Endodermal cell (in vitro differentiated cells): ENCODE measurements at regions not wholly inside any gene's neighbourhood (a gene's known extent, or its start where the extent isn't known, plus 50 kb on each side); places are given as distances from the start of the nearest gene placed in this dataset.

Experiments
- DNase-seq: peaks from one replicate; pipeline ENCODE4 v3.0.0-alpha.2; 2017
- H3K27ac ChIP-seq: 2 replicates; pipeline ENCODE4 v1.5.1; 2013; ENCODE audit warnings: mild to moderate bottlenecking, low read depth, low read length, moderate library complexity
- H3K27me3 ChIP-seq: 2 replicates; pipeline ENCODE4 v1.6.1; 2013; ENCODE audit warnings: mild to moderate bottlenecking, low read length, moderate library complexity; ENCODE audit not compliant: insufficient read depth, control insufficient read depth, poor library complexity, severe bottlenecking
- H3K36me3 ChIP-seq: 2 replicates; pipeline ENCODE4 v1.7.0; 2013; ENCODE audit warnings: mild to moderate bottlenecking, low read length, moderate library complexity; ENCODE audit not compliant: control insufficient read depth, insufficient read depth
- H3K4me1 ChIP-seq: one replicate; pipeline ENCODE4 v1.7.0; 2013; ENCODE audit warnings: low read length; ENCODE audit not compliant: control insufficient read depth, insufficient read depth
- H3K4me3 ChIP-seq: 2 replicates; pipeline ENCODE4 v1.5.1; 2013; ENCODE audit warnings: mild to moderate bottlenecking, low read length, moderate library complexity
- H3K9ac ChIP-seq: 2 replicates; pipeline ENCODE4 v1.6.1; 2013; ENCODE audit warnings: mild to moderate bottlenecking, low read length, moderate library complexity; ENCODE audit not compliant: poor library complexity, severe bottlenecking; ENCODE audit errors: extremely low read depth
- H3K9me3 ChIP-seq: 2 replicates; pipeline ENCODE4 v1.6.1; 2013; ENCODE audit warnings: mild to moderate bottlenecking, low read length, moderate library complexity; ENCODE audit not compliant: control insufficient read depth
- H3K27ac Mint-ChIP-seq: 2 replicates; pipeline ENCODE4 v1.8.0; 2020; ENCODE audit warnings: mixed read lengths
- H3K27me3 Mint-ChIP-seq: 2 replicates; pipeline ENCODE4 v1.8.0; 2021; ENCODE audit warnings: mild to moderate bottlenecking, mixed read lengths; ENCODE audit not compliant: insufficient read depth
- H3K36me3 Mint-ChIP-seq: 2 replicates; pipeline ENCODE4 v1.8.0; 2020; ENCODE audit warnings: low read depth, mixed read lengths
- H3K4me1 Mint-ChIP-seq: 2 replicates; pipeline ENCODE4 v1.8.0; 2020; ENCODE audit warnings: mixed read lengths
- H3K4me3 Mint-ChIP-seq: 2 replicates; pipeline ENCODE4 v1.8.0; 2020; ENCODE audit warnings: mild to moderate bottlenecking, moderate library complexity, mixed read lengths
- H3K9me3 Mint-ChIP-seq: 2 replicates; pipeline ENCODE4 v1.8.0; 2020; ENCODE audit warnings: mild to moderate bottlenecking, mixed read lengths
- WGBS, 2 experiments: methylation state at CpG; one replicate each; pipeline versions ENCODE4 v1.1.5 to v1.1.7; 2013; ENCODE audit warnings: missing lambda C conversion rate in 2 of 2, mixed read lengths in 1 of 2; ENCODE audit not compliant: insufficient coverage in 1 of 2, insufficient read length in 1 of 2; 5-methylcytosine and 5-hydroxymethylcytosine counted together
- TF ChIP-seq, protein P1 (sequence below): fragments of 200-600 bp; sonication (generic); conservative IDR thresholded peaks from 2 replicates; pipeline ENCODE4 v1.5.0; 2021; ENCODE audit warnings: antibody characterized with exemption, mild to moderate bottlenecking

DNA sequence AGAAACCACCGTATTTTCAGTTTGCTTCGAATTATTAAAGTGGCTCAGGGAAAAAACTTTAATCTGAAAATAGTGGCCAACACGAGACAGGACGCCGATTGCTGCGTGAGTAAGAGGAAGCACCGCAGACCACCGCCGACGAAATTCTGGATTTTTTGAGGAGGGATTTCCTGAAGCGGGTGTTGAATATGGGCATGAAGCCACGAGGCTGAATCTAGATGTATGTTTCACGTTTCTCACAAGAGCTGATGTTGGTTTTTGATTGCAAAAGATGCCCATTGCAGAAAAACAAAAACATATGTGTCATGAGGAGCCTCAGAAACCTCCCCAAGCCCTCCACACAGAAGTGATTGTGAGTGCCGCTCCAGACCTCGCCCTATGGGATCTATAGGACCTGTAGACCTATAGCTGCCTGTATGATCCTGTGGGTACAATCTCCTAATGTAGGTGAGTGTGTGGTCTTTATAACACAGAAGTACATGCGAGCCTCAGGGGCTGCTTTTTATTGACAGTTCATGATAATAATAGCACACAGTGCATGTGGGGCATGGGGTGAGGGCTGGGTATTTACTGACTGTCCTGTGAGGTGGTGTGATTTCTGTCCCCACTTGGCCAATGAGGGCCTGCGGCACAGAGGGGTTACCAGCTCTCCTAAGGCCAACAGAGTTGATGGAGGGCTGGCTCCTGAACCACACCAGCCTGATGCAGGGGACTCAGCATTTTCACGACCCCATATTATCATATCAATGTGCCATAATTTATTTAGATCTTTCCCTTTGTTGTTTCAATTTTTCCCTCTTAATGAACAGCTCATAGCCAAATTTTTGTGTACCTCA lies 243.9 kb downstream of the DLL1 start:
- no peaks in the 10 kb centered on the region for H3K4me1 Mint-ChIP-seq
- no peak for DNase-seq
- Histone ChIP-seq H3K9ac (no peak overlapping the region), H3K27ac (no peak overlapping the region), H3K9me3 (no peaks in the 10 kb centered on the region), H3K36me3 (no peaks in the 10 kb centered on the region), H3K4me1 (no peaks in the 10 kb centered on the region), H3K4me3 (no peak overlapping the region), H3K27me3 (no peaks in the 10 kb centered on the region)
- TF ChIP-seq, protein P1, sequence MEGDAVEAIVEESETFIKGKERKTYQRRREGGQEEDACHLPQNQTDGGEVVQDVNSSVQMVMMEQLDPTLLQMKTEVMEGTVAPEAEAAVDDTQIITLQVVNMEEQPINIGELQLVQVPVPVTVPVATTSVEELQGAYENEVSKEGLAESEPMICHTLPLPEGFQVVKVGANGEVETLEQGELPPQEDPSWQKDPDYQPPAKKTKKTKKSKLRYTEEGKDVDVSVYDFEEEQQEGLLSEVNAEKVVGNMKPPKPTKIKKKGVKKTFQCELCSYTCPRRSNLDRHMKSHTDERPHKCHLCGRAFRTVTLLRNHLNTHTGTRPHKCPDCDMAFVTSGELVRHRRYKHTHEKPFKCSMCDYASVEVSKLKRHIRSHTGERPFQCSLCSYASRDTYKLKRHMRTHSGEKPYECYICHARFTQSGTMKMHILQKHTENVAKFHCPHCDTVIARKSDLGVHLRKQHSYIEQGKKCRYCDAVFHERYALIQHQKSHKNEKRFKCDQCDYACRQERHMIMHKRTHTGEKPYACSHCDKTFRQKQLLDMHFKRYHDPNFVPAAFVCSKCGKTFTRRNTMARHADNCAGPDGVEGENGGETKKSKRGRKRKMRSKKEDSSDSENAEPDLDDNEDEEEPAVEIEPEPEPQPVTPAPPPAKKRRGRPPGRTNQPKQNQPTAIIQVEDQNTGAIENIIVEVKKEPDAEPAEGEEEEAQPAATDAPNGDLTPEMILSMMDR = no peak
- no peaks in the 10 kb centered on the region for H3K27me3 Mint-ChIP-seq
- H3K9me3 Mint-ChIP-seq = peaks cover 3% of the 10 kb centered on the region
- no peak overlapping the region for H3K27ac Mint-ChIP-seq
- no peaks in the 10 kb centered on the region for H3K36me3 Mint-ChIP-seq
- H3K4me3 Mint-ChIP-seq = no peak overlapping the region
- WGBS, 2 experiments = 84 to 86% methylated on average over 16 to 18 of the region's 18 CpGs

DNA sequence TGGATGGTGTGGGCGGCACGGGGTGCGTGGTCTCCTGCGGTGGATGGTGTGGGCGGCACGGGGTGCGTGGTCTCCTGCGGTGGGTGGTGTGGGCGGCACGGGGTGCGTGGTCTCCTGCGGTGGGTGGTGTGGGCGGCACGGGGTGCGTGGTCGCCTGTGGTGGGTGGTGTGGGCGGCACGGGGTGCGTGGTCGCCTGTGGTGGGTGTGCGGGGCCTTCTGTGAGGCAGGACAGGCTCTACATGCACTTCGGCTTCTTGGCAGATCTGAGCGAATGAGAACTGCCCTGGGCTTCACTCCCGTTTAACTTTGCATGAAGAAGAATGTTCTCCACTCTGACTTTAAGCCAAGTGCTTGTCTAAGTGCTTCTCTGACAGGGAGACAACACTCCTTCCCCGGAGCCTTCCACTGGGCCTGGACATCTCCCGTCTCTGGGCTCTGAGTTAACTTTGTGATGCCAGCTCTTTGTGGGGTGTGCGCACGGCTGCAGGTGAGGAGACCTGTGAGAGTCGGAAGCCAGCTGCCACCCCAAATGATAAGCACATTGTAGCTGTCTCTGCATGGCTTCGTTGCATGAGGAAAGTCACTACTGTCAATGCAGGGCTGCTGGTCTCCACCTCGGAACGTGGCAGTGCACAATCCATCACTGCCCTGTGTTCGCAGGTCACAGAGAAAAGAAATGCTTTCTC lies 244.8 kb downstream of the DLL1 start:
- Histone ChIP-seq H3K4me1 (no peaks in the 10 kb centered on the region), H3K27me3 (no peaks in the 10 kb centered on the region), H3K9ac (no peak overlapping the region), H3K36me3 (no peaks in the 10 kb centered on the region), H3K27ac (no peak overlapping the region), H3K4me3 (no peak overlapping the region), H3K9me3 (no peaks in the 10 kb centered on the region)
- no peak overlapping the region for H3K27ac Mint-ChIP-seq
- no peaks in the 10 kb centered on the region for H3K4me1 Mint-ChIP-seq
- DNase-seq = no peak
- H3K4me3 Mint-ChIP-seq = no peak overlapping the region
- no peaks in the 10 kb centered on the region for H3K36me3 Mint-ChIP-seq
- peaks cover 3% of the 10 kb centered on the region for H3K9me3 Mint-ChIP-seq
- TF ChIP-seq, protein P1 = no peak
- H3K27me3 Mint-ChIP-seq = no peaks in the 10 kb centered on the region
- 88 to 96% methylated on average over 15 to 33 of the region's 33 CpGs for WGBS, 2 experiments

DNA sequence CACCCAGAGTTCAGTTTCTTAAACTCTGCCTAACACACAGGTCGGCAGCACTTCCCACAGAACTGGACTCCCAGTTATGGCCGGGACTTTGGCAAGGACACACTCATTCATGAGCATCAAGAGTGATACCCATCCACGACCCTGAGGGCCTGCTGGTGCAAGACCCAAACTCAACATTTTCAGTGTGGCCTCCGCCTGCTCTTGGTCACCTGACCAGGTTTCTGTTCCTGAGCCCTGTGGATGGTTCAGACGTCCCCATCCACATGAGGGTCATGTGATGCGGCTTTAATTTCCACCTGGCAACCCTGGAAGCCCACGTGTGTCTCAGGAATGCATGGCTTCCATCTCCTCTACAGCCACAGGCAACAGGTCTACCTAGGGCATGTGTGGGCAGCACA lies 245.3 kb downstream of the DLL1 start:
- Histone ChIP-seq H3K27me3 (no peaks in the 10 kb centered on the region), H3K4me1 (no peaks in the 10 kb centered on the region), H3K36me3 (no peaks in the 10 kb centered on the region), H3K9ac (no peak overlapping the region), H3K4me3 (no peak overlapping the region), H3K9me3 (no peaks in the 10 kb centered on the region), H3K27ac (no peak overlapping the region)
- no peak for DNase-seq
- TF ChIP-seq, protein P1 = no peak
- Mint-ChIP-seq H3K9me3 (peaks cover 3% of the 10 kb centered on the region), H3K27ac (no peak overlapping the region), H3K4me3 (no peak overlapping the region), H3K27me3 (no peaks in the 10 kb centered on the region), H3K4me1 (peaks cover 5% of the 10 kb centered on the region), H3K36me3 (no peaks in the 10 kb centered on the region)
- WGBS, 2 experiments = 86 to 92% methylated on average over 7 of the region's 7 CpGs
